Activated T-helper 1 cell treated with Interleukin-2 at 50 U/mL for 16 hours (primary cell): ENCODE measurements at regions not wholly inside any gene's neighbourhood (a gene's known extent, or its start where the extent isn't known, plus 50 kb on each side); places are given as distances from the start of the nearest gene placed in this dataset.

Experiments used
- DNase-seq: peaks from one replicate; pipeline ENCODE4 v3.0.0-alpha.2; 2020; ENCODE audit warnings: low read depth

GRCh38 chr10:104505521-104506042 lies 135.5 kb upstream of the SORCS3 start:
- DNase-seq: no peak

GRCh38 chr10:104509981-104510380 lies 131.1 kb upstream of the SORCS3 start:
- DNase-seq: no peak

GRCh38 chr10:104510644-104511043 lies 130.4 kb upstream of the SORCS3 start:
- no peak for DNase-seq

GRCh38 chr10:104512800-104513199 lies 128.3 kb upstream of the SORCS3 start:
- DNase-seq: no peak

- DNase-seq: no peak
These were observed 125.4 kb upstream of the SORCS3 start for GRCh38 chr10:104515678-104516199.

- DNase-seq: no peak
These were observed 124.1 kb upstream of the SORCS3 start for GRCh38 chr10:104516986-104517385.

- DNase-seq: no peak
These were observed 123.1 kb upstream of the SORCS3 start for GRCh38 chr10:104517946-104518345.

- DNase-seq: no peak
These were observed 122.2 kb upstream of the SORCS3 start for GRCh38 chr10:104518891-104519290.

- no peak for DNase-seq
These were observed 120.4 kb upstream of the SORCS3 start for GRCh38 chr10:104520653-104521052.

- DNase-seq: no peak
These were observed 119.0 kb upstream of the SORCS3 start for GRCh38 chr10:104521901-104522694.

- DNase-seq: no peak
These were observed 114.9 kb upstream of the SORCS3 start for GRCh38 chr10:104526188-104526587.

GRCh38 chr10:104527013-104527412 lies 114.1 kb upstream of the SORCS3 start:
- no peak for DNase-seq

GRCh38 chr10:104540181-104540580 lies 100.9 kb upstream of the SORCS3 start:
- DNase-seq: no peak

- DNase-seq: no peak
These were observed 99.3 kb upstream of the SORCS3 start for GRCh38 chr10:104541820-104542219.

- no peak for DNase-seq
These were observed 94.8 kb upstream of the SORCS3 start for GRCh38 chr10:104546336-104546735.

- no peak for DNase-seq
These were observed 94.3 kb upstream of the SORCS3 start for GRCh38 chr10:104546756-104547155.

GRCh38 chr10:104548090-104548489 lies 93.0 kb upstream of the SORCS3 start:
- DNase-seq: no peak

GRCh38 chr10:104556831-104557230 lies 84.3 kb upstream of the SORCS3 start:
- DNase-seq: no peak

GRCh38 chr10:104557966-104558365 lies 83.1 kb upstream of the SORCS3 start:
- DNase-seq: no peak

- DNase-seq: no peak
These were observed 81.2 kb upstream of the SORCS3 start for GRCh38 chr10:104559935-104560334.

GRCh38 chr10:104563051-104563450 lies 78.0 kb upstream of the SORCS3 start:
- DNase-seq: no peak

GRCh38 chr10:104563548-104563947 lies 77.5 kb upstream of the SORCS3 start:
- no peak for DNase-seq

GRCh38 chr10:104574427-104574826 lies 66.7 kb upstream of the SORCS3 start:
- no peak for DNase-seq

GRCh38 chr10:104574838-104575237 lies 66.3 kb upstream of the SORCS3 start:
- no peak for DNase-seq
